ENCODE measurements at regions not wholly inside any gene's neighbourhood (a gene's known extent, or its start where the extent isn't known, plus 50 kb on each side); places are given as distances from the start of the nearest gene placed in this dataset.

DNA sequence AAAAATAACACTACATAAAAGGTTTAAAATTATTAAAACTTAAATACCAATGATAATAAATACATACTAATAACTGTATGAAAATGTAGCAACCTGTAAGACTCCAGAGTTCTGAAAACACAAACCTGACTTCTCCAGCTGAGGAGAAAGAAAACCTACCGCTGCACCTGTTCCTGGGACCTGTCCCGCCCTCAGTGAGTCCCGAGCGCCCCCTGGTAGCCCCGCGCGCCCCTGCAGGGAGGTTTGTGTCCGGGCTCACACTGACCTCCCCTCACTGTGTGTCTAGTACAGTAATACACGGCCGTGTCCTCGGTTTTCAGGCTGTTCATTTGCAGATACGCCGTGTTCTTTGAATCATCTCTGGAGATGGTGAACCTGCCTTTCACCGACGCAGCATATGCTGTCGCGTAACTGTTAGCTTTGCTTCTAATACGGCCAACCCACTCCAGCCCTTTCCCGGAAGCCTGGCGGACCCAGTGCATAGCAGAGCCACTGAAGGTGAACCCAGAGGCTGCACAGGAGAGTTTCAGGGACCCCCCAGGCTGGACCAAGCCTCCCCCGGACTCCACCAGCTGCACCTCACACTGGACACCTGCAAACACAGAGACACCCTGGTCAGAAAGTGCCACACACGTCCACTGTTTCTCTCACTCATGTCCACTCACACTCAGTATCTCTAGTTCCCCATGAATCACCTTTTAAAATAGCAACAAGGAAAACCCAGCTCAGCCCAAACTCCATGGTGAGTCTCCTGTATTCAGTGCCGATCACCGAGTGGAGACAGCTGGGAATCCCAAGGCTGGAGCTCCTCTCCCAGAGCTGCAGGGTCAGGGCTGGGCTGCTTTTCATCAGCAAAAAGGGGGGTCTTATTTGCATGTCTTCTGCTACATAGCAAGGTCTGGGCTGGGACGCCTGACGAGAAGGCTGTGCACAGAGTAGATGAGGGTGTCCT lies 1276.3 kb downstream of the TMEM121 start:
- intact Hi-C loops (cut with micrococcal nuclease; ENCODE audit: unreplicated experiment): no loop called here

GRCh38 chr14:106803379-106803778 lies 1277.0 kb downstream of the TMEM121 start:
- POLR2A ChIA-PET (ENCODE audit: low non-redundant PET): no interaction called here
- TF ChIP-seq CTCF (conservative IDR thresholded peaks at IDR 0.05; ENCODE audit: low read depth, low read length) (no peak), EZH2 (IDR thresholded peaks at IDR 0.05; ENCODE audit: borderline replicate concordance, low read depth, low read length, poor library complexity, severe bottlenecking) (no peak)
- Histone ChIP-seq H3K4me3 (ENCODE audit: low read depth, low read length, poor library complexity, severe bottlenecking) (no peak overlapping the region), H3K9me3 (ENCODE audit: low read depth, low read length, poor library complexity, severe bottlenecking) (no peaks in the 10 kb centered on the region), H3K27me3 (replicated peaks; ENCODE audit: insufficient read depth, low read depth, low read length, poor library complexity) (peaks cover 29% of the 10 kb centered on the region), H3K27ac (ENCODE audit: low read depth, low read length, poor library complexity, severe bottlenecking) (no peak overlapping the region), H3K36me3 (ENCODE audit: insufficient read depth, low read length, poor library complexity, severe bottlenecking) (no peaks in the 10 kb centered on the region), H3K4me1 (ENCODE audit: insufficient read depth, low read length, poor library complexity, severe bottlenecking) (no peaks in the 10 kb centered on the region)
- CTCF ChIA-PET: no interaction called here
- DNase-seq (ENCODE audit: low spot score): no peak
- intact Hi-C loops (cut with micrococcal nuclease; ENCODE audit: unreplicated experiment): no loop called here
- no TSS peak for BruUV-seq (replicated peaks)

More for the DNA sequence above, 1276.3 kb downstream of the TMEM121 start:
- DNase-seq (ENCODE audit: low spot score): no peak
- CTCF ChIA-PET: no interaction called here
- Histone ChIP-seq H3K36me3 (ENCODE audit: insufficient read depth, low read length, poor library complexity, severe bottlenecking) (no peaks in the 10 kb centered on the region), H3K4me1 (ENCODE audit: insufficient read depth, low read length, poor library complexity, severe bottlenecking) (no peaks in the 10 kb centered on the region), H3K27me3 (replicated peaks; ENCODE audit: insufficient read depth, low read depth, low read length, poor library complexity) (peaks cover 29% of the 10 kb centered on the region), H3K27ac (ENCODE audit: low read depth, low read length, poor library complexity, severe bottlenecking) (no peak overlapping the region), H3K4me3 (ENCODE audit: low read depth, low read length, poor library complexity, severe bottlenecking) (no peak overlapping the region), H3K9me3 (ENCODE audit: low read depth, low read length, poor library complexity, severe bottlenecking) (no peaks in the 10 kb centered on the region)
- BruUV-seq (replicated peaks): no TSS peak
- TF ChIP-seq EZH2 (IDR thresholded peaks at IDR 0.05; ENCODE audit: borderline replicate concordance, low read depth, low read length, poor library complexity, severe bottlenecking) (no peak), CTCF (conservative IDR thresholded peaks at IDR 0.05; ENCODE audit: low read depth, low read length) (0 out of 2 replicates have a peak, but pooled peaks have one; percentile 27)
- POLR2A ChIA-PET (ENCODE audit: low non-redundant PET): no interaction called here

DNA sequence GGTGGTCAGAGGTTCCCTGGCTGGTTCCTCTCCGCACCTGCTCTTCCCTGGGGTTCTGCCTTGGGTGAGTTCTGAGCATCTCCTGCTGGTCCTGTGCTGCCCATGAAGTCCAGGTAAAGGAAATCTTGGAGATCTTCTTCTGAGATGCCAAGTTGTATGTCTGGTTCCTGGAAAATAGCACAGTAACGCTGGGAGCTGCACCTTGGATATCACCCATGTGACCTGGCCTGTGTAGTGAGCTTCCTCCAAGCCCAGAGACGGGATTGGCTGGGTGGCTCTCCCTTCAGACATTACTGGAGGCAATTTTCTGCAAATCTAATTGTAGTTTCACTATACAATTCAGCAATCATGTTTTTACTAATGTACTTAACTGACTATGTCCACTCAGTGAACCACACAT lies 1281.1 kb downstream of the TMEM121 start:
- no peak overlapping the region for H3K27ac ChIP-seq (ENCODE audit: low read depth, low read length, poor library complexity, severe bottlenecking)
- H3K36me3 ChIP-seq (ENCODE audit: insufficient read depth, low read length, poor library complexity, severe bottlenecking): no peaks in the 10 kb centered on the region
- BruUV-seq (replicated peaks): no TSS peak
- no peak overlapping the region for H3K4me3 ChIP-seq (ENCODE audit: low read depth, low read length, poor library complexity, severe bottlenecking)
- peaks cover 24% of the 10 kb centered on the region for H3K27me3 ChIP-seq (replicated peaks; ENCODE audit: insufficient read depth, low read depth, low read length, poor library complexity)
- no peak for DNase-seq (ENCODE audit: low spot score)
- H3K9me3 ChIP-seq (ENCODE audit: low read depth, low read length, poor library complexity, severe bottlenecking): no peaks in the 10 kb centered on the region
- CTCF ChIA-PET: no interaction called here
- POLR2A ChIA-PET (ENCODE audit: low non-redundant PET): no interaction called here
- no peaks in the 10 kb centered on the region for H3K4me1 ChIP-seq (ENCODE audit: insufficient read depth, low read length, poor library complexity, severe bottlenecking)
- intact Hi-C loops (cut with micrococcal nuclease; ENCODE audit: unreplicated experiment): no loop called here
- no peak for TF ChIP-seq CTCF (conservative IDR thresholded peaks at IDR 0.05; ENCODE audit: low read depth, low read length)
- no peak for TF ChIP-seq EZH2 (IDR thresholded peaks at IDR 0.05; ENCODE audit: borderline replicate concordance, low read depth, low read length, poor library complexity, severe bottlenecking)
